ENCODE measurements at regions not wholly inside any gene's neighbourhood (a gene's known extent, or its start where the extent isn't known, plus 50 kb on each side); places are given as distances from the start of the nearest gene placed in this dataset.

GRCh38 chr1:57616921-57617320, 193.1 kb upstream of the DAB1 start:
- no peaks in the 10 kb centered on the region for H3K4me1 ChIP-seq (ENCODE audit: control insufficient read depth, insufficient read depth, low read length)
- no peak overlapping the region for H3K4me3 ChIP-seq (ENCODE audit: low read length)
- no peaks in the 10 kb centered on the region for H3K9me3 ChIP-seq (ENCODE audit: control insufficient read depth, low read length)
- no peaks in the 10 kb centered on the region for H3K27me3 ChIP-seq (ENCODE audit: control insufficient read depth, insufficient read depth, low read length)
- no peak overlapping the region for H3K9ac ChIP-seq (ENCODE audit: low read length)
- no peaks in the 10 kb centered on the region for H3K36me3 ChIP-seq (ENCODE audit: control insufficient read depth, insufficient read depth, low read length)

GRCh38 chr1:57615956-57616355, 192.1 kb upstream of the DAB1 start:
- no peaks in the 10 kb centered on the region for H3K9me3 ChIP-seq (ENCODE audit: control insufficient read depth, low read length)
- H3K9ac ChIP-seq (ENCODE audit: low read length), result no peak overlapping the region
- H3K4me3 ChIP-seq (ENCODE audit: low read length), result no peak overlapping the region
- H3K36me3 ChIP-seq (ENCODE audit: control insufficient read depth, insufficient read depth, low read length), result no peaks in the 10 kb centered on the region
- H3K27me3 ChIP-seq (ENCODE audit: control insufficient read depth, insufficient read depth, low read length), result no peaks in the 10 kb centered on the region
- H3K4me1 ChIP-seq (ENCODE audit: control insufficient read depth, insufficient read depth, low read length), result peaks cover 7% of the 10 kb centered on the region

- Histone ChIP-seq H3K4me1 (ENCODE audit: control insufficient read depth, insufficient read depth, low read length) (peaks cover 16% of the 10 kb centered on the region), H3K9me3 (ENCODE audit: control insufficient read depth, low read length) (no peaks in the 10 kb centered on the region), H3K9ac (ENCODE audit: low read length) (no peak overlapping the region), H3K4me3 (ENCODE audit: low read length) (no peak overlapping the region), H3K36me3 (ENCODE audit: control insufficient read depth, insufficient read depth, low read length) (no peaks in the 10 kb centered on the region), H3K27me3 (ENCODE audit: control insufficient read depth, insufficient read depth, low read length) (no peaks in the 10 kb centered on the region)
Measured at GRCh38 chr1:57612833-57613232, 189.0 kb upstream of the DAB1 start.

- Histone ChIP-seq H3K9me3 (ENCODE audit: control insufficient read depth, low read length) (no peaks in the 10 kb centered on the region), H3K9ac (ENCODE audit: low read length) (no peak overlapping the region), H3K36me3 (ENCODE audit: control insufficient read depth, insufficient read depth, low read length) (no peaks in the 10 kb centered on the region), H3K4me3 (ENCODE audit: low read length) (no peak overlapping the region), H3K27me3 (ENCODE audit: control insufficient read depth, insufficient read depth, low read length) (no peaks in the 10 kb centered on the region), H3K4me1 (ENCODE audit: control insufficient read depth, insufficient read depth, low read length) (peaks cover 9% of the 10 kb centered on the region)
Measured at GRCh38 chr1:57605933-57606332, 182.1 kb upstream of the DAB1 start.

- Histone ChIP-seq H3K9ac (ENCODE audit: low read length) (no peak overlapping the region), H3K27me3 (ENCODE audit: control insufficient read depth, insufficient read depth, low read length) (no peaks in the 10 kb centered on the region), H3K4me1 (ENCODE audit: control insufficient read depth, insufficient read depth, low read length) (no peaks in the 10 kb centered on the region), H3K36me3 (ENCODE audit: control insufficient read depth, insufficient read depth, low read length) (no peaks in the 10 kb centered on the region), H3K9me3 (ENCODE audit: control insufficient read depth, low read length) (no peaks in the 10 kb centered on the region), H3K4me3 (ENCODE audit: low read length) (no peak overlapping the region)
Measured at GRCh38 chr1:57603696-57604095, 179.8 kb upstream of the DAB1 start.

- Histone ChIP-seq H3K9ac (ENCODE audit: low read length) (no peak overlapping the region), H3K27me3 (ENCODE audit: control insufficient read depth, insufficient read depth, low read length) (no peaks in the 10 kb centered on the region), H3K36me3 (ENCODE audit: control insufficient read depth, insufficient read depth, low read length) (no peaks in the 10 kb centered on the region), H3K9me3 (ENCODE audit: control insufficient read depth, low read length) (no peaks in the 10 kb centered on the region), H3K4me3 (ENCODE audit: low read length) (no peak overlapping the region), H3K4me1 (ENCODE audit: control insufficient read depth, insufficient read depth, low read length) (peaks cover 19% of the 10 kb centered on the region)
Measured at GRCh38 chr1:57600424-57600823, 176.6 kb upstream of the DAB1 start.

GRCh38 chr1:57599236-57599994, 175.6 kb upstream of the DAB1 start:
- Histone ChIP-seq H3K4me1 (ENCODE audit: control insufficient read depth, insufficient read depth, low read length) (peaks cover 20% of the 10 kb centered on the region), H3K9me3 (ENCODE audit: control insufficient read depth, low read length) (no peaks in the 10 kb centered on the region), H3K4me3 (ENCODE audit: low read length) (no peak overlapping the region)

GRCh38 chr1:57597036-57597435, 173.2 kb upstream of the DAB1 start:
- Histone ChIP-seq H3K4me1 (ENCODE audit: control insufficient read depth, insufficient read depth, low read length) (peaks cover 20% of the 10 kb centered on the region), H3K27me3 (ENCODE audit: control insufficient read depth, insufficient read depth, low read length) (no peaks in the 10 kb centered on the region), H3K36me3 (ENCODE audit: control insufficient read depth, insufficient read depth, low read length) (no peaks in the 10 kb centered on the region), H3K4me3 (ENCODE audit: low read length) (no peak overlapping the region), H3K9me3 (ENCODE audit: control insufficient read depth, low read length) (no peaks in the 10 kb centered on the region), H3K9ac (ENCODE audit: low read length) (no peak overlapping the region)

More at GRCh38 chr1:57599236-57599994, 175.6 kb upstream of the DAB1 start:
- Histone ChIP-seq H3K36me3 (ENCODE audit: control insufficient read depth, insufficient read depth, low read length) (no peaks in the 10 kb centered on the region), H3K27me3 (ENCODE audit: control insufficient read depth, insufficient read depth, low read length) (no peaks in the 10 kb centered on the region), H3K9ac (ENCODE audit: low read length) (no peak overlapping the region)

- Histone ChIP-seq H3K4me1 (ENCODE audit: control insufficient read depth, insufficient read depth, low read length) (peaks cover 20% of the 10 kb centered on the region), H3K36me3 (ENCODE audit: control insufficient read depth, insufficient read depth, low read length) (no peaks in the 10 kb centered on the region)
Measured at GRCh38 chr1:57594002-57594401, 170.1 kb upstream of the DAB1 start.

GRCh38 chr1:57591842-57592241, 168.0 kb upstream of the DAB1 start:
- no peak overlapping the region for H3K4me3 ChIP-seq (ENCODE audit: low read length)
- H3K9ac ChIP-seq (ENCODE audit: low read length), result no peak overlapping the region
- no peaks in the 10 kb centered on the region for H3K36me3 ChIP-seq (ENCODE audit: control insufficient read depth, insufficient read depth, low read length)
- H3K4me1 ChIP-seq (ENCODE audit: control insufficient read depth, insufficient read depth, low read length), result peaks cover 15% of the 10 kb centered on the region
- no peaks in the 10 kb centered on the region for H3K9me3 ChIP-seq (ENCODE audit: control insufficient read depth, low read length)
- no peaks in the 10 kb centered on the region for H3K27me3 ChIP-seq (ENCODE audit: control insufficient read depth, insufficient read depth, low read length)

More at GRCh38 chr1:57594002-57594401, 170.1 kb upstream of the DAB1 start:
- no peak overlapping the region for H3K9ac ChIP-seq (ENCODE audit: low read length)
- no peaks in the 10 kb centered on the region for H3K9me3 ChIP-seq (ENCODE audit: control insufficient read depth, low read length)
- H3K27me3 ChIP-seq (ENCODE audit: control insufficient read depth, insufficient read depth, low read length), result no peaks in the 10 kb centered on the region
- H3K4me3 ChIP-seq (ENCODE audit: low read length), result no peak overlapping the region

GRCh38 chr1:57590978-57591377, 167.1 kb upstream of the DAB1 start:
- Histone ChIP-seq H3K36me3 (ENCODE audit: control insufficient read depth, insufficient read depth, low read length) (no peaks in the 10 kb centered on the region), H3K4me3 (ENCODE audit: low read length) (no peak overlapping the region), H3K9ac (ENCODE audit: low read length) (no peak overlapping the region), H3K9me3 (ENCODE audit: control insufficient read depth, low read length) (no peaks in the 10 kb centered on the region), H3K4me1 (ENCODE audit: control insufficient read depth, insufficient read depth, low read length) (peaks cover 7% of the 10 kb centered on the region), H3K27me3 (ENCODE audit: control insufficient read depth, insufficient read depth, low read length) (no peaks in the 10 kb centered on the region)

GRCh38 chr1:57586842-57587241, 163.0 kb upstream of the DAB1 start:
- Histone ChIP-seq H3K9me3 (ENCODE audit: control insufficient read depth, low read length) (no peaks in the 10 kb centered on the region), H3K27me3 (ENCODE audit: control insufficient read depth, insufficient read depth, low read length) (no peaks in the 10 kb centered on the region), H3K4me3 (ENCODE audit: low read length) (no peak overlapping the region), H3K9ac (ENCODE audit: low read length) (no peak overlapping the region), H3K36me3 (ENCODE audit: control insufficient read depth, insufficient read depth, low read length) (no peaks in the 10 kb centered on the region), H3K4me1 (ENCODE audit: control insufficient read depth, insufficient read depth, low read length) (no peaks in the 10 kb centered on the region)

- Histone ChIP-seq H3K4me1 (ENCODE audit: control insufficient read depth, insufficient read depth, low read length) (peaks cover 57% of the 10 kb centered on the region), H3K36me3 (ENCODE audit: control insufficient read depth, insufficient read depth, low read length) (no peaks in the 10 kb centered on the region), H3K9ac (ENCODE audit: low read length) (no peak overlapping the region), H3K27me3 (ENCODE audit: control insufficient read depth, insufficient read depth, low read length) (no peaks in the 10 kb centered on the region), H3K9me3 (ENCODE audit: control insufficient read depth, low read length) (no peaks in the 10 kb centered on the region), H3K4me3 (ENCODE audit: low read length) (no peak overlapping the region)
Measured at GRCh38 chr1:57578680-57579079, 154.8 kb upstream of the DAB1 start.
